ENCODE measurements at regions not wholly inside any gene's neighbourhood (a gene's known extent, or its start where the extent isn't known, plus 50 kb on each side); places are given as distances from the start of the nearest gene placed in this dataset.

DNA sequence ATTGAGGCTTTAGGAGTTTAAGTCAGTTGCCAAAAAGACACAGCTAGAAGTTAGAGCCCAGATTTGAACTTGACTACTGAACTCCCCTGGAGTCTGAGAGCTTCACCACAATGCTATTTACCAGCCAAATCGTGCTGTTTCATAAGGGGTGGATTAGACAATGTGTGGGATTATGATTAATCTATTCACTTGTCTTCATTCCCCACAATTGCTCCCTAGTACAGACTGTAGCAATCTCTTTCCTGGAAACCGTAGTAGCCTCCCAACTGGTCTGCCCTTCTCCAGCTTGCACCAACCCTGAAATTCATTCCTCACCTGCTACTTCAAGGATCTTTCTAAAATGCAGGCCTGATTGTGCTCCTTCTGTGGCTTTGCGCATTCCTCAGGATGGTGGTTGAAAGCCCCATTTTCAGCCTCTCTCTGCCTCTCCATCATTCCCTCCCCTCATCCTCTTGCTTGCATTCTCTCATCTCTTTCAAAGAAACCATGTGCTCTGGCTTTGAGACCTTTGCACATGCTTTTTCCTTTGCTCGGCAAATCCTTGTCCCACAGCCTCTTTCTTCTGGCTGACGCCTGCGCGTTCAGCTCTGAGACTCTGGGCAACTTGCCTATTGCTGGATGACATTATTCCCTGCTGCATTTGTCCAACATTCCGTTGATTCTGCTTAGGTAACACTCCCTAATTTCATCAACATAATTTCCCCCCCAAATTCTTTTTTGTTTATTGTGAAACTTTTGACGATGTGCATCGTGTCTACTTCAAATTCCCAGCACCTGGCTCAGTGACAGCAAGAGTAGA is 145.1 kb downstream of the ADRA2A start:
- H3K4me1 ChIP-seq, result no peaks in the 10 kb centered on the region
- no peak for DNase-seq (ENCODE audit: low read depth in 1 of 2, low spot score in 1 of 2)
- H3K27ac ChIP-seq, result no peak overlapping the region
- WGBS (ENCODE audit: missing lambda C conversion rate), result 25% methylated on average over 10 of the region's 10 CpGs
- POLR2A ChIA-PET, result no interaction called here
- CTCF ChIA-PET, result interaction anchor here (0.6 kb wide), 1 partner anchor 1273 kb away, joined by 4 read pairs; no protein-coding TSS in a partner anchor
- TF ChIP-seq ZNF302 (CRISPR knock-in tag; IDR thresholded peaks at IDR 0.05) (no peak), POLR2A (IDR thresholded peaks at IDR 0.05; ENCODE audit: low read length) (no peak), POLR2AphosphoS2 (conservative IDR thresholded peaks at IDR 0.05; ENCODE audit: low read length) (no peak), CHD4 (IDR thresholded peaks at IDR 0.05; ENCODE audit: borderline replicate concordance) (no peak), HDAC2 (IDR thresholded peaks at IDR 0.05) (no peak), FOXS1 (CRISPR knock-in tag; IDR thresholded peaks at IDR 0.05) (no peak)
- TF ChIP-seq, protein P1, sequence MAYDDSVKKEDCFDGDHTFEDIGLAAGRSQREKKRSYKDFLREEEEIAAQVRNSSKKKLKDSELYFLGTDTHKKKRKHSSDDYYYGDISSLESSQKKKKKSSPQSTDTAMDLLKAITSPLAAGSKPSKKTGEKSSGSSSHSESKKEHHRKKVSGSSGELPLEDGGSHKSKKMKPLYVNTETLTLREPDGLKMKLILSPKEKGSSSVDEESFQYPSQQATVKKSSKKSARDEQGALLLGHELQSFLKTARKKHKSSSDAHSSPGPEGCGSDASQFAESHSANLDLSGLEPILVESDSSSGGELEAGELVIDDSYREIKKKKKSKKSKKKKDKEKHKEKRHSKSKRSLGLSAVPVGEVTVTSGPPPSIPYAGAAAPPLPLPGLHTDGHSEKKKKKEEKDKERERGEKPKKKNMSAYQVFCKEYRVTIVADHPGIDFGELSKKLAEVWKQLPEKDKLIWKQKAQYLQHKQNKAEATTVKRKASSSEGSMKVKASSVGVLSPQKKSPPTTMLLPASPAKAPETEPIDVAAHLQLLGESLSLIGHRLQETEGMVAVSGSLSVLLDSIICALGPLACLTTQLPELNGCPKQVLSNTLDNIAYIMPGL (CRISPR knock-in tag; IDR thresholded peaks at IDR 0.05; ENCODE audit: borderline replicate concordance), result no peak
- TF ChIP-seq, protein P2, sequence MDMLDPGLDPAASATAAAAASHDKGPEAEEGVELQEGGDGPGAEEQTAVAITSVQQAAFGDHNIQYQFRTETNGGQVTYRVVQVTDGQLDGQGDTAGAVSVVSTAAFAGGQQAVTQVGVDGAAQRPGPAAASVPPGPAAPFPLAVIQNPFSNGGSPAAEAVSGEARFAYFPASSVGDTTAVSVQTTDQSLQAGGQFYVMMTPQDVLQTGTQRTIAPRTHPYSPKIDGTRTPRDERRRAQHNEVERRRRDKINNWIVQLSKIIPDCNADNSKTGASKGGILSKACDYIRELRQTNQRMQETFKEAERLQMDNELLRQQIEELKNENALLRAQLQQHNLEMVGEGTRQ (IDR thresholded peaks at IDR 0.05), result no peak
- TF ChIP-seq, protein P3, sequence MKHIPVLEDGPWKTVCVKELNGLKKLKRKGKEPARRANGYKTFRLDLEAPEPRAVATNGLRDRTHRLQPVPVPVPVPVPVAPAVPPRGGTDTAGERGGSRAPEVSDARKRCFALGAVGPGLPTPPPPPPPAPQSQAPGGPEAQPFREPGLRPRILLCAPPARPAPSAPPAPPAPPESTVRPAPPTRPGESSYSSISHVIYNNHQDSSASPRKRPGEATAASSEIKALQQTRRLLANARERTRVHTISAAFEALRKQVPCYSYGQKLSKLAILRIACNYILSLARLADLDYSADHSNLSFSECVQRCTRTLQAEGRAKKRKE (CRISPR knock-in tag; IDR thresholded peaks at IDR 0.05; ENCODE audit: low read depth), result no peak
- no peak for ATAC-seq
- FAIRE-seq, result no peak
- no peak overlapping the region for H3K4me3 ChIP-seq
- H3K4me2 ChIP-seq, result no peak overlapping the region
- H3K9me3 ChIP-seq, result no peaks in the 10 kb centered on the region

DNA sequence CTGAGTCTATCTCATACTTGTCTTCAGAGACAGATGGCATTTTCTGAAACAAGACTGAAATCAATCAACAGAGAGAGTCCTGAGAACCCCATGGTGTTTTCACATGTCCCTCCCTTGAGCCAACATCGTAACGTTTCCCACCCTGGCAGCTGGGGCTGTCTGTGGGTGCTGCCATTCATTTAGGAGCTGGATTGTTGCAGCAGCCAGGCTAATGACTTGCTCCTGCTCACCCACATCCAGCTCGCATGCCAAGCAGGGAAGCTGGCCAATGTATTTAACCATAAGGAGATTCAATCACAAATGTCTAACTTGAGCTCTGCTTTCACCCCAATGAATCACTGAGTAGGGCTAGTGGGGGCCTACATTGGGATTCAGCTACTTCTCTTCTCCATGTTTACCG is 146.1 kb downstream of the ADRA2A start:
- CTCF ChIA-PET, result no interaction called here
- FAIRE-seq (no peak), ATAC-seq (no peak), DNase-seq (ENCODE audit: low read depth in 1 of 2, low spot score in 1 of 2) (no peak)
- H3K27ac ChIP-seq, result no peak overlapping the region
- H3K4me1 ChIP-seq, result no peaks in the 10 kb centered on the region
- H3K9me3 ChIP-seq, result no peaks in the 10 kb centered on the region
- WGBS (ENCODE audit: missing lambda C conversion rate), result 4% methylated on average over 4 of the region's 4 CpGs
- POLR2A ChIA-PET, result no interaction called here
- H3K4me3 ChIP-seq, result no peak overlapping the region
- H3K4me2 ChIP-seq, result no peak overlapping the region
- TF ChIP-seq ESRRA (IDR thresholded peaks at IDR 0.05; ENCODE audit: borderline replicate concordance, low read length) (no peak), CEBPB (IDR thresholded peaks at IDR 0.05) (no peak), RARB (CRISPR knock-in tag; IDR thresholded peaks at IDR 0.05) (no peak), RCOR1 (IDR thresholded peaks at IDR 0.05; ENCODE audit: low read depth, low read length) (no peak), HDAC2 (IDR thresholded peaks at IDR 0.05) (no peak), ZFP36 (IDR thresholded peaks at IDR 0.05; ENCODE audit: borderline replicate concordance, partially characterized antibody) (no peak), TP53 (CRISPR knock-in tag; IDR thresholded peaks at IDR 0.05) (no peak), ZNF302 (CRISPR knock-in tag; IDR thresholded peaks at IDR 0.05) (no peak), RAD21 (conservative IDR thresholded peaks at IDR 0.05 in 1 of 2, IDR thresholded peaks at IDR 0.05 in 1 of 2) (no peak), CHD2 (IDR thresholded peaks at IDR 0.05; ENCODE audit: low read length, partially characterized antibody) (no peak), ZSCAN20 (CRISPR knock-in tag; IDR thresholded peaks at IDR 0.05) (no peak), MAZ (IDR thresholded peaks at IDR 0.05; ENCODE audit: borderline replicate concordance, low read depth, low read length) (no peak), PHF8 (IDR thresholded peaks at IDR 0.05; ENCODE audit: borderline replicate concordance, low read depth) (no peak)
- TF ChIP-seq, protein P2 (IDR thresholded peaks at IDR 0.05), result no peak
- TF ChIP-seq, protein P4, sequence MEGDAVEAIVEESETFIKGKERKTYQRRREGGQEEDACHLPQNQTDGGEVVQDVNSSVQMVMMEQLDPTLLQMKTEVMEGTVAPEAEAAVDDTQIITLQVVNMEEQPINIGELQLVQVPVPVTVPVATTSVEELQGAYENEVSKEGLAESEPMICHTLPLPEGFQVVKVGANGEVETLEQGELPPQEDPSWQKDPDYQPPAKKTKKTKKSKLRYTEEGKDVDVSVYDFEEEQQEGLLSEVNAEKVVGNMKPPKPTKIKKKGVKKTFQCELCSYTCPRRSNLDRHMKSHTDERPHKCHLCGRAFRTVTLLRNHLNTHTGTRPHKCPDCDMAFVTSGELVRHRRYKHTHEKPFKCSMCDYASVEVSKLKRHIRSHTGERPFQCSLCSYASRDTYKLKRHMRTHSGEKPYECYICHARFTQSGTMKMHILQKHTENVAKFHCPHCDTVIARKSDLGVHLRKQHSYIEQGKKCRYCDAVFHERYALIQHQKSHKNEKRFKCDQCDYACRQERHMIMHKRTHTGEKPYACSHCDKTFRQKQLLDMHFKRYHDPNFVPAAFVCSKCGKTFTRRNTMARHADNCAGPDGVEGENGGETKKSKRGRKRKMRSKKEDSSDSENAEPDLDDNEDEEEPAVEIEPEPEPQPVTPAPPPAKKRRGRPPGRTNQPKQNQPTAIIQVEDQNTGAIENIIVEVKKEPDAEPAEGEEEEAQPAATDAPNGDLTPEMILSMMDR (IDR thresholded peaks at IDR 0.05), result no peak
- TF ChIP-seq, protein P5, sequence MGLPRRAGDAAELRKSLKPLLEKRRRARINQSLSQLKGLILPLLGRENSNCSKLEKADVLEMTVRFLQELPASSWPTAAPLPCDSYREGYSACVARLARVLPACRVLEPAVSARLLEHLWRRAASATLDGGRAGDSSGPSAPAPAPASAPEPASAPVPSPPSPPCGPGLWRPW (IDR thresholded peaks at IDR 0.05), result no peak
- TF ChIP-seq, protein P6, sequence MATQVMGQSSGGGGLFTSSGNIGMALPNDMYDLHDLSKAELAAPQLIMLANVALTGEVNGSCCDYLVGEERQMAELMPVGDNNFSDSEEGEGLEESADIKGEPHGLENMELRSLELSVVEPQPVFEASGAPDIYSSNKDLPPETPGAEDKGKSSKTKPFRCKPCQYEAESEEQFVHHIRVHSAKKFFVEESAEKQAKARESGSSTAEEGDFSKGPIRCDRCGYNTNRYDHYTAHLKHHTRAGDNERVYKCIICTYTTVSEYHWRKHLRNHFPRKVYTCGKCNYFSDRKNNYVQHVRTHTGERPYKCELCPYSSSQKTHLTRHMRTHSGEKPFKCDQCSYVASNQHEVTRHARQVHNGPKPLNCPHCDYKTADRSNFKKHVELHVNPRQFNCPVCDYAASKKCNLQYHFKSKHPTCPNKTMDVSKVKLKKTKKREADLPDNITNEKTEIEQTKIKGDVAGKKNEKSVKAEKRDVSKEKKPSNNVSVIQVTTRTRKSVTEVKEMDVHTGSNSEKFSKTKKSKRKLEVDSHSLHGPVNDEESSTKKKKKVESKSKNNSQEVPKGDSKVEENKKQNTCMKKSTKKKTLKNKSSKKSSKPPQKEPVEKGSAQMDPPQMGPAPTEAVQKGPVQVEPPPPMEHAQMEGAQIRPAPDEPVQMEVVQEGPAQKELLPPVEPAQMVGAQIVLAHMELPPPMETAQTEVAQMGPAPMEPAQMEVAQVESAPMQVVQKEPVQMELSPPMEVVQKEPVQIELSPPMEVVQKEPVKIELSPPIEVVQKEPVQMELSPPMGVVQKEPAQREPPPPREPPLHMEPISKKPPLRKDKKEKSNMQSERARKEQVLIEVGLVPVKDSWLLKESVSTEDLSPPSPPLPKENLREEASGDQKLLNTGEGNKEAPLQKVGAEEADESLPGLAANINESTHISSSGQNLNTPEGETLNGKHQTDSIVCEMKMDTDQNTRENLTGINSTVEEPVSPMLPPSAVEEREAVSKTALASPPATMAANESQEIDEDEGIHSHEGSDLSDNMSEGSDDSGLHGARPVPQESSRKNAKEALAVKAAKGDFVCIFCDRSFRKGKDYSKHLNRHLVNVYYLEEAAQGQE (IDR thresholded peaks at IDR 0.05), result no peak
